CD4-positive, alpha-beta T cell (primary cell): ENCODE measurements at regions not wholly inside any gene's neighbourhood (a gene's known extent, or its start where the extent isn't known, plus 50 kb on each side); places are given as distances from the start of the nearest gene placed in this dataset.

ENCODE experiments used
- ATAC-seq: fragments of 200-7000 bp; cut with Tn5 transposase; one replicate; pipeline ENCODE4 v1.10.0; 2022; ENCODE audit warnings: mild to moderate bottlenecking; ENCODE audit not compliant: poor library complexity
- CTCF ChIA-PET: fragments of 350-600 bp; sonication (Branson Sonifier 250); formaldehyde crosslinking; loops from one replicate; lab custom pipeline; 2021; ENCODE audit warnings: antibody characterized with exemption, inconsistent platforms; lab: Charles Lee
- POLR2A ChIA-PET: fragments of 350-600 bp; sonication (Branson Sonifier 250); formaldehyde crosslinking; loops from one replicate; lab custom pipeline; 2021; ENCODE audit warnings: antibody characterized with exemption, inconsistent platforms; lab: Charles Lee
- DNase-seq, 14 experiments: peaks; one replicate each; pipeline ENCODE4 v3.0.0-alpha.2; 2013 to 2020; ENCODE audit warnings: mixed read lengths in 2 of 14
- H3K27ac ChIP-seq, 2 donors: one replicate each; pipeline versions ENCODE4 v1.5.1 to v1.7.0; 2013; ENCODE audit warnings: low read length in 2 of 2, low read depth in 1 of 2, mild to moderate bottlenecking in 1 of 2
- H3K27me3 ChIP-seq, 2 experiments: 1 replicate in 1 of 2; 2 replicates in 1 of 2; pipeline versions ENCODE4 v1.6.1 to v1.7.0; 2013; ENCODE audit warnings: low read length in 2 of 2, control low read depth in 1 of 2, mild to moderate bottlenecking in 1 of 2, moderate library complexity in 1 of 2; ENCODE audit not compliant: insufficient read depth in 2 of 2, control insufficient read depth in 1 of 2
- H3K36me3 ChIP-seq: one replicate; pipeline ENCODE4 v1.6.1; 2013; ENCODE audit warnings: low read length, control low read depth; ENCODE audit not compliant: insufficient read depth
- H3K4me1 ChIP-seq: one replicate; pipeline ENCODE4 v1.6.1; 2013; ENCODE audit warnings: low read length, control low read depth; ENCODE audit not compliant: insufficient read depth
- H3K4me3 ChIP-seq: one replicate; pipeline ENCODE4 v1.5.1; 2013; ENCODE audit warnings: mild to moderate bottlenecking, low read length, moderate library complexity
- H3K9me3 ChIP-seq, 2 experiments: 1 replicate in 1 of 2; 2 replicates in 1 of 2; pipeline versions ENCODE4 v1.6.1 to v1.7.0; 2013; ENCODE audit warnings: low read length in 2 of 2, mild to moderate bottlenecking in 2 of 2, control low read depth in 1 of 2, moderate library complexity in 1 of 2; ENCODE audit not compliant: control insufficient read depth in 1 of 2, insufficient read depth in 1 of 2
- H3K27ac Mint-ChIP-seq: one replicate; pipeline ENCODE4 v1.8.0; 2020; ENCODE audit warnings: mixed read lengths
- H3K27me3 Mint-ChIP-seq: one replicate; pipeline ENCODE4 v1.8.0; 2021; ENCODE audit warnings: mixed read lengths
- H3K36me3 Mint-ChIP-seq: one replicate; pipeline ENCODE4 v1.8.0; 2021; ENCODE audit warnings: low read depth, mixed read lengths
- H3K4me1 Mint-ChIP-seq: one replicate; pipeline ENCODE4 v1.8.0; 2021; ENCODE audit warnings: low read depth, mixed read lengths
- H3K4me3 Mint-ChIP-seq: one replicate; pipeline ENCODE4 v1.8.0; 2020; ENCODE audit warnings: mild to moderate bottlenecking, mixed read lengths
- H3K9me3 Mint-ChIP-seq: one replicate; pipeline ENCODE4 v1.8.0; 2020; ENCODE audit warnings: mixed read lengths
- CTCF ChIP-seq: fragments of 200-600 bp; IDR thresholded peaks from one replicate; pipeline ENCODE4 v1.8.0; 2022; ENCODE audit warnings: antibody characterized with exemption, mild to moderate bottlenecking
- intact Hi-C, 2 experiments: fragments of 100-400 bp; cut with DNase I in 1 of 2; cut with micrococcal nuclease in 1 of 2; formaldehyde crosslinking; loops; one replicate each; pipeline versions ENCODE4 v1.15.1 to v1.9.0; 2023 to 2025; cut with DNase I, micrococcal nuclease

GRCh38 chr2:221778025-221778424, 205.9 kb upstream of the EPHA4 start:
- Histone ChIP-seq H3K27ac (no peak overlapping the region), H3K36me3 (no peaks in the 10 kb centered on the region), H3K9me3 (no peaks in the 10 kb centered on the region), H3K27me3 (no peaks in the 10 kb centered on the region), H3K4me3 (no peak overlapping the region), H3K4me1 (no peaks in the 10 kb centered on the region)
- intact Hi-C loops = no loop called here
- ATAC-seq = no peak
- Mint-ChIP-seq H3K4me3 (no peak overlapping the region), H3K9me3 (no peaks in the 10 kb centered on the region), H3K4me1 (no peaks in the 10 kb centered on the region), H3K36me3 (no peaks in the 10 kb centered on the region), H3K27ac (no peak overlapping the region), H3K27me3 (no peaks in the 10 kb centered on the region)
- no peak for TF ChIP-seq CTCF
- no peak for DNase-seq
- CTCF ChIA-PET = no interaction called here
- POLR2A ChIA-PET = no interaction called here

GRCh38 chr2:221777119-221777518, 205.0 kb upstream of the EPHA4 start:
- H3K9me3 Mint-ChIP-seq = no peaks in the 10 kb centered on the region
- no peak overlapping the region for H3K27ac Mint-ChIP-seq
- Histone ChIP-seq H3K4me3 (no peak overlapping the region), H3K4me1 (no peaks in the 10 kb centered on the region), H3K27ac (no peak overlapping the region), H3K9me3 (no peaks in the 10 kb centered on the region), H3K27me3 (no peaks in the 10 kb centered on the region), H3K36me3 (no peaks in the 10 kb centered on the region)
- H3K4me3 Mint-ChIP-seq = no peak overlapping the region
- DNase-seq (no peak), ATAC-seq (no peak)
- no peaks in the 10 kb centered on the region for H3K4me1 Mint-ChIP-seq
- POLR2A ChIA-PET = no interaction called here
- intact Hi-C loops = no loop called here
- no peaks in the 10 kb centered on the region for H3K27me3 Mint-ChIP-seq
- no peak for TF ChIP-seq CTCF
- CTCF ChIA-PET = no interaction called here
- no peaks in the 10 kb centered on the region for H3K36me3 Mint-ChIP-seq

GRCh38 chr2:221775096-221775495, 203.0 kb upstream of the EPHA4 start:
- H3K27ac Mint-ChIP-seq = no peak overlapping the region
- DNase-seq (no peak), ATAC-seq (no peak)
- Histone ChIP-seq H3K27me3 (no peaks in the 10 kb centered on the region), H3K9me3 (no peaks in the 10 kb centered on the region), H3K4me3 (no peak overlapping the region), H3K4me1 (no peaks in the 10 kb centered on the region), H3K36me3 (no peaks in the 10 kb centered on the region), H3K27ac (no peak overlapping the region)
- ChIA-PET CTCF (no interaction called here), POLR2A (no interaction called here)
- intact Hi-C loops = no loop called here
- H3K4me3 Mint-ChIP-seq = no peak overlapping the region
- H3K9me3 Mint-ChIP-seq = no peaks in the 10 kb centered on the region
- no peaks in the 10 kb centered on the region for H3K4me1 Mint-ChIP-seq
- H3K36me3 Mint-ChIP-seq = no peaks in the 10 kb centered on the region
- no peaks in the 10 kb centered on the region for H3K27me3 Mint-ChIP-seq
- TF ChIP-seq CTCF = no peak
